ENCODE measurements at regions not wholly inside any gene's neighbourhood (a gene's known extent, or its start where the extent isn't known, plus 50 kb on each side); places are given as distances from the start of the nearest gene placed in this dataset.
A peak's percentile ranks its signal among the peaks of the same experiment; 100 is the strongest.

- in situ Hi-C loops (cut with HindIII; ENCODE audit: low pct_unique_long_range_greater_than_20kb, low sequenced_read_pairs) = no loop called here
- no peak for TF ChIP-seq JUND (IDR thresholded peaks at IDR 0.05; ENCODE audit: low read depth)
- no peak for DNase-seq (ENCODE audit: low read depth in 1 of 2, low spot score in 1 of 2)
These were observed 63.6 kb upstream of the JAK2 start for GRCh38 chr9:4921449-4921848.

DNA sequence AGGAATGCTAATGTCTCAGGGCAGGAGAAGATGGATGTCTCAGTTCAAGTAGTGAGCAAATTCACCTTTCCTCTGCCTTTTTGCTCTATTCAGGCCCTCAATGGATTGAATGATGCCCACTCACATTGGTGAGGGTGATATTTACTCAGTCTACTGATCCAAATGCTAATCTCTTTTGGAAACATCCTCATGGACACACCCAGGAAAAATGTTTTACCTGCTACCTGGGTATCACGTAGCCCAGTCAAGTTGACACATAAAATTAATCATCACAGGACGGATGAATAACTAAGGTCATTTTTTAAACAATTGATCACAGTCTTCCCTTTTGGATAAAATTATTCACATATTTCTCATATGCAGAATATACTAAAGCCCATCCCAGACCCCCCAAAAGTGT is 63.0 kb upstream of the JAK2 start:
- no peak for DNase-seq (ENCODE audit: low read depth in 1 of 2, low spot score in 1 of 2)
- in situ Hi-C loops (cut with HindIII; ENCODE audit: low pct_unique_long_range_greater_than_20kb, low sequenced_read_pairs) = no loop called here
- no peak for TF ChIP-seq JUND (IDR thresholded peaks at IDR 0.05; ENCODE audit: low read depth)

DNA sequence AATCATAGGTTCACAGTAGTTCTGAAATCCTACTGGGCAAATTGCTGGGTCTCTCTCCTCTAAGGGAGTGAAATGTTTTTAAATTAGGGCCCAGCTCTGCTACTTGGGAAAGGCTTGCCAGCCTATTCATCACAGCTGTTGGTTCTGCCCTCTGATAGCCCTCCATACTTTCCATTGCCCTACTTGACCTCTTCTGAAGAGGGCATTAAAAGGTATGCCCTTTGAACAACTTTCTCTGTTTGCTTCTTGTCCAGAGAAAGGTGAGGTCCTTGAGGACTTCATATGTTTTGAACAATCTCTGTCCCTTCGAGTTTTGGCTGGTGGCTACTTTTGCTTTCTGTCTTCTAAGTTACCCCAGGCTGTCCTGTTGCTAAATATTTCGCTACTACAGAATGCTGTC is 62.3 kb upstream of the JAK2 start:
- in situ Hi-C loops (cut with HindIII; ENCODE audit: low pct_unique_long_range_greater_than_20kb, low sequenced_read_pairs) = no loop called here
- no peak for TF ChIP-seq JUND (IDR thresholded peaks at IDR 0.05; ENCODE audit: low read depth)
- no peak for DNase-seq (ENCODE audit: low read depth in 1 of 2, low spot score in 1 of 2)

GRCh38 chr9:4923141-4923540 is 61.9 kb upstream of the JAK2 start:
- TF ChIP-seq JUND (IDR thresholded peaks at IDR 0.05; ENCODE audit: low read depth) = no peak
- DNase-seq (ENCODE audit: low read depth in 1 of 2, low spot score in 1 of 2) = no peak
- in situ Hi-C loops (cut with HindIII; ENCODE audit: low pct_unique_long_range_greater_than_20kb, low sequenced_read_pairs) = no loop called here

- TF ChIP-seq JUND (IDR thresholded peaks at IDR 0.05; ENCODE audit: low read depth) = no peak
- in situ Hi-C loops (cut with HindIII; ENCODE audit: low pct_unique_long_range_greater_than_20kb, low sequenced_read_pairs) = no loop called here
- peak in 1 of 2 experiments; percentile 49 for DNase-seq (ENCODE audit: low read depth in 1 of 2, low spot score in 1 of 2)
These were observed 61.2 kb upstream of the JAK2 start for GRCh38 chr9:4923580-4924544.

GRCh38 chr9:4926239-4926638 is 58.8 kb upstream of the JAK2 start:
- DNase-seq (ENCODE audit: low read depth in 1 of 2, low spot score in 1 of 2) = no peak
- in situ Hi-C loops (cut with HindIII; ENCODE audit: low pct_unique_long_range_greater_than_20kb, low sequenced_read_pairs) = no loop called here
- TF ChIP-seq JUND (IDR thresholded peaks at IDR 0.05; ENCODE audit: low read depth) = no peak

DNA sequence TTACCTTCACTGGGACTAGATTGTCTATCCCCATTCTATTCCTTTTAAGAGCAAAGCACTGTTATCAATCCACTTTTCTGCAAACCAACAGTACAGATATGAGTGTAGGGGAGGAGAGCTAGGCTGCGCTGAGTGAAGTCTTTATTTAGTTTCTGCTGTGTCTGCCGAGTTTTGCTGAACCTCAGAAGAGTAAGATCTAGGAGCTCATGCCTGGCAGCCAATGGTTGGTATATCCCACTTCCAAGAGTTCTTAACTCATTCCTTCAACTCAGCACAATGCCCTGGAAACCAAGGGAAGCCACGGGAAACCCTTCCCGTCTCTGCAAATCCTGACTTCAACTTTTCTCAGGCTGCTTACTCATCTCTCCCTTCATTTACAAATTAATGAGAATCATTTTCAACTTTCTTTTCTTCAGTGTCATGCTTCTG is 58.0 kb upstream of the JAK2 start:
- TF ChIP-seq JUND (IDR thresholded peaks at IDR 0.05; ENCODE audit: low read depth) = no peak
- in situ Hi-C loops (cut with HindIII; ENCODE audit: low pct_unique_long_range_greater_than_20kb, low sequenced_read_pairs) = no loop called here
- DNase-seq (ENCODE audit: low read depth in 1 of 2, low spot score in 1 of 2) = no peak

GRCh38 chr9:4927701-4928100 is 57.4 kb upstream of the JAK2 start:
- TF ChIP-seq JUND (IDR thresholded peaks at IDR 0.05; ENCODE audit: low read depth) = no peak
- in situ Hi-C loops (cut with HindIII; ENCODE audit: low pct_unique_long_range_greater_than_20kb, low sequenced_read_pairs) = no loop called here
- no peak for DNase-seq (ENCODE audit: low read depth in 1 of 2, low spot score in 1 of 2)

DNA sequence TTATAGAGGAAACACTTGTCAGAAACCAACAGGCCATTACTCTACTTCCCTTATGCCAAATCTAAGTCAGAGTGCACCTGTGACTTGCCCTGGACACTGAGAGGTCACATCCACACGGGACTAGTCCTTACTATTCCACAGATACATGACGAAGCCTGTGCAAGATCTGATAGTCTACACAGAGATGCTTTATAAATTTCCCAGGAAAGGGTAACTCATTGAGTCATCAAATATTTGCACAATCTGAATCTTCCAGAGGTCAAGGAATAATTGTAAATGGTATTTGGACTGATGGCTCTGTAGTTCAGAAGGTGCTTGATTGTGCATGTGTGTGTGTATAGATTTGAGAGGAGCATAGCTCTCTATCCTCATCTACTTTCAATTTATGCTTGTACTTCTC is 55.2 kb upstream of the JAK2 start:
- no peak for TF ChIP-seq JUND (IDR thresholded peaks at IDR 0.05; ENCODE audit: low read depth)
- no peak for DNase-seq (ENCODE audit: low read depth in 1 of 2, low spot score in 1 of 2)
- in situ Hi-C loops (cut with HindIII; ENCODE audit: low pct_unique_long_range_greater_than_20kb, low sequenced_read_pairs) = no loop called here

- DNase-seq (ENCODE audit: low read depth in 1 of 2, low spot score in 1 of 2) = no peak
- in situ Hi-C loops (cut with HindIII; ENCODE audit: low pct_unique_long_range_greater_than_20kb, low sequenced_read_pairs) = no loop called here
- TF ChIP-seq JUND (IDR thresholded peaks at IDR 0.05; ENCODE audit: low read depth) = no peak
These were observed 52.4 kb upstream of the JAK2 start for GRCh38 chr9:4932681-4933080.

- DNase-seq (ENCODE audit: low read depth in 1 of 2, low spot score in 1 of 2) = peak in 1 of 2 experiments; percentile 69
- in situ Hi-C loops (cut with HindIII; ENCODE audit: low pct_unique_long_range_greater_than_20kb, low sequenced_read_pairs) = no loop called here
- TF ChIP-seq JUND (IDR thresholded peaks at IDR 0.05; ENCODE audit: low read depth) = no peak
These were observed 51.9 kb upstream of the JAK2 start for GRCh38 chr9:4933177-4933576.

GRCh38 chr9:4933861-4934260 is 51.2 kb upstream of the JAK2 start:
- DNase-seq (ENCODE audit: low read depth in 1 of 2, low spot score in 1 of 2) = no peak
- in situ Hi-C loops (cut with HindIII; ENCODE audit: low pct_unique_long_range_greater_than_20kb, low sequenced_read_pairs) = no loop called here
- TF ChIP-seq JUND (IDR thresholded peaks at IDR 0.05; ENCODE audit: low read depth) = no peak

GRCh38 chr9:4935001-4935672 is 49.9 kb upstream of the JAK2 start:
- in situ Hi-C loops (cut with HindIII; ENCODE audit: low pct_unique_long_range_greater_than_20kb, low sequenced_read_pairs) = no loop called here
- DNase-seq (ENCODE audit: low read depth in 1 of 2, low spot score in 1 of 2) = no peak
- no peak for TF ChIP-seq JUND (IDR thresholded peaks at IDR 0.05; ENCODE audit: low read depth)

Data from T47D (cell line).